DMS114 treated with DMSO at 0.1 percent for 48 hours (cell line): ENCODE measurements at regions not wholly inside any gene's neighbourhood (a gene's known extent, or its start where the extent isn't known, plus 50 kb on each side); places are given as distances from the start of the nearest gene placed in this dataset.

Experiments used
- DNase-seq: peaks from one replicate; lab custom pipeline; 2025; ENCODE audit not compliant: unreplicated experiment; lab: John Stamatoyannopoulos, UW

- no peak for DNase-seq
These were observed 241.9 kb upstream of the SLC14A2 start for GRCh38 chr18:45373286-45373880.

- DNase-seq = no peak
These were observed 241.0 kb upstream of the SLC14A2 start for GRCh38 chr18:45374236-45374635.

- no peak for DNase-seq
These were observed 240.2 kb upstream of the SLC14A2 start for GRCh38 chr18:45374878-45375630.

- no peak for DNase-seq
These were observed 239.1 kb upstream of the SLC14A2 start for GRCh38 chr18:45376193-45376592.

GRCh38 chr18:45378308-45378707 lies 237.0 kb upstream of the SLC14A2 start:
- no peak for DNase-seq

GRCh38 chr18:45378933-45379332 lies 236.3 kb upstream of the SLC14A2 start:
- no peak for DNase-seq

GRCh38 chr18:45379903-45380302 lies 235.4 kb upstream of the SLC14A2 start:
- DNase-seq = no peak

GRCh38 chr18:45381282-45381681 lies 234.0 kb upstream of the SLC14A2 start:
- DNase-seq = no peak

GRCh38 chr18:45383228-45383627 lies 232.0 kb upstream of the SLC14A2 start:
- no peak for DNase-seq

- DNase-seq = peak; percentile 5
These were observed 230.9 kb upstream of the SLC14A2 start for GRCh38 chr18:45384137-45384961.

- DNase-seq = no peak
These were observed 230.3 kb upstream of the SLC14A2 start for GRCh38 chr18:45384962-45385315.

- DNase-seq = no peak
These were observed 229.1 kb upstream of the SLC14A2 start for GRCh38 chr18:45386041-45386655.

- no peak for DNase-seq
These were observed 228.0 kb upstream of the SLC14A2 start for GRCh38 chr18:45387229-45387628.

GRCh38 chr18:45398448-45398847 lies 216.8 kb upstream of the SLC14A2 start:
- DNase-seq = no peak

GRCh38 chr18:45399146-45399545 lies 216.1 kb upstream of the SLC14A2 start:
- DNase-seq = no peak

GRCh38 chr18:45399643-45400042 lies 215.6 kb upstream of the SLC14A2 start:
- no peak for DNase-seq

GRCh38 chr18:45402485-45403056 lies 212.7 kb upstream of the SLC14A2 start:
- DNase-seq = no peak

- no peak for DNase-seq
These were observed 211.8 kb upstream of the SLC14A2 start for GRCh38 chr18:45403341-45404049.

- no peak for DNase-seq
These were observed 207.1 kb upstream of the SLC14A2 start for GRCh38 chr18:45408218-45408617.

GRCh38 chr18:45409971-45410370 lies 205.3 kb upstream of the SLC14A2 start:
- DNase-seq = no peak

GRCh38 chr18:45412577-45412976 lies 202.7 kb upstream of the SLC14A2 start:
- DNase-seq = no peak
